ENCODE measurements at regions not wholly inside any gene's neighbourhood (a gene's known extent, or its start where the extent isn't known, plus 50 kb on each side); places are given as distances from the start of the nearest gene placed in this dataset.

GRCh38 chr22:49294656-49295464, 532.8 kb downstream of the BRD1 start:
- DNase-seq (ENCODE audit: insufficient read length, low spot score) (no peak), FAIRE-seq (no peak)
- no peak for TF ChIP-seq CTCF (IDR thresholded peaks at IDR 0.05; ENCODE audit: insufficient read depth, missing control alignments)

GRCh38 chr22:49292909-49293308, 534.8 kb downstream of the BRD1 start:
- FAIRE-seq (no peak), DNase-seq (ENCODE audit: insufficient read length, low spot score) (no peak)
- no peak for TF ChIP-seq CTCF (IDR thresholded peaks at IDR 0.05; ENCODE audit: insufficient read depth, missing control alignments)

- no peak for DNase-seq (ENCODE audit: insufficient read length, low spot score)
- no peak for TF ChIP-seq CTCF (IDR thresholded peaks at IDR 0.05; ENCODE audit: insufficient read depth, missing control alignments)
- FAIRE-seq: no peak
Measured at GRCh38 chr22:49291781-49292180, 535.9 kb downstream of the BRD1 start.

GRCh38 chr22:49291169-49291568, 536.5 kb downstream of the BRD1 start:
- TF ChIP-seq CTCF (IDR thresholded peaks at IDR 0.05; ENCODE audit: insufficient read depth, missing control alignments): no peak
- DNase-seq (ENCODE audit: insufficient read length, low spot score) (no peak), FAIRE-seq (no peak)

GRCh38 chr22:49290711-49291110, 537.0 kb downstream of the BRD1 start:
- no peak for DNase-seq (ENCODE audit: insufficient read length, low spot score)
- no peak for FAIRE-seq
- no peak for TF ChIP-seq CTCF (IDR thresholded peaks at IDR 0.05; ENCODE audit: insufficient read depth, missing control alignments)

GRCh38 chr22:49289822-49290679, 537.6 kb downstream of the BRD1 start:
- DNase-seq (ENCODE audit: insufficient read length, low spot score): no peak
- FAIRE-seq: no peak
- no peak for TF ChIP-seq CTCF (IDR thresholded peaks at IDR 0.05; ENCODE audit: insufficient read depth, missing control alignments)

All from D721Med (cell line).